Neuronal stem cell (in vitro differentiated cells): ENCODE measurements at regions not wholly inside any gene's neighbourhood (a gene's known extent, or its start where the extent isn't known, plus 50 kb on each side); places are given as distances from the start of the nearest gene placed in this dataset.

Experiments
- DNase-seq: peaks from one replicate; pipeline ENCODE4 v3.0.0-alpha.2; 2013; ENCODE audit warnings: low spot score
- H2AFZ ChIP-seq: one replicate; pipeline ENCODE4 v1.6.1; 2013; ENCODE audit warnings: mild to moderate bottlenecking, low read length, inconsistent platforms
- H2AK5ac ChIP-seq: 2 replicates; pipeline ENCODE4 v1.6.1; 2013; ENCODE audit warnings: low read depth, mild to moderate bottlenecking, inconsistent platforms, low read length, moderate library complexity, mixed read lengths
- H2BK120ac ChIP-seq: 2 replicates; pipeline ENCODE4 v1.6.1; 2013; ENCODE audit warnings: low read depth, mild to moderate bottlenecking, inconsistent platforms, low read length, moderate library complexity, mixed read lengths
- H2BK12ac ChIP-seq: one replicate; pipeline ENCODE4 v1.6.1; 2013; ENCODE audit warnings: low read length, inconsistent platforms
- H2BK15ac ChIP-seq: 2 replicates; pipeline ENCODE4 v1.6.1; 2013; ENCODE audit warnings: mild to moderate bottlenecking, low read length, inconsistent platforms, mixed read lengths
- H2BK5ac ChIP-seq: one replicate; pipeline ENCODE4 v1.6.1; 2013; ENCODE audit warnings: inconsistent platforms, mild to moderate bottlenecking, low read length, moderate library complexity
- H3K14ac ChIP-seq: one replicate; pipeline ENCODE4 v1.6.1; 2013; ENCODE audit warnings: low read length, inconsistent platforms
- H3K18ac ChIP-seq: 2 replicates; pipeline ENCODE4 v1.6.1; 2013; ENCODE audit warnings: low read length, inconsistent platforms
- H3K23ac ChIP-seq: 2 replicates; pipeline ENCODE4 v1.6.1; 2013; ENCODE audit warnings: low read depth, mild to moderate bottlenecking, mixed read lengths, low read length, inconsistent platforms; ENCODE audit not compliant: poor library complexity
- H3K27ac ChIP-seq: replicated peaks from 3 replicates; pipeline ENCODE4 v1.5.1; 2013; ENCODE audit warnings: low read length, inconsistent platforms
- H3K27me3 ChIP-seq, 3 experiments: 2 replicates each; pipeline ENCODE4 v1.6.1; 2013; ENCODE audit warnings: low read length in 3 of 3, mild to moderate bottlenecking in 2 of 3, inconsistent platforms in 1 of 3, low read depth in 1 of 3, mixed read lengths in 1 of 3, moderate library complexity in 1 of 3; ENCODE audit not compliant: control insufficient read depth in 3 of 3, insufficient read depth in 3 of 3
- H3K36me3 ChIP-seq, 2 donors: replicated peaks in 1 of 2; 2 replicates each; pipeline ENCODE4 v1.6.1; 2013; ENCODE audit warnings: low read length in 2 of 2; ENCODE audit not compliant: control insufficient read depth in 2 of 2, insufficient read depth in 2 of 2
- H3K4ac ChIP-seq: 2 replicates; pipeline ENCODE4 v1.6.1; 2013; ENCODE audit warnings: inconsistent platforms, mild to moderate bottlenecking, low read length, moderate library complexity
- H3K4me1 ChIP-seq, 2 donors: 1 replicate in 1 of 2; 2 replicates in 1 of 2; pipeline ENCODE4 v1.6.1; 2013; ENCODE audit warnings: low read length in 2 of 2, low read depth in 1 of 2; ENCODE audit not compliant: control insufficient read depth in 2 of 2, insufficient read depth in 1 of 2
- H3K4me2 ChIP-seq: one replicate; pipeline ENCODE4 v1.6.1; 2013; ENCODE audit warnings: mild to moderate bottlenecking, low read length, inconsistent platforms; ENCODE audit not compliant: insufficient read depth, poor library complexity, severe bottlenecking
- H3K4me3 ChIP-seq, 2 donors: 2 replicates each; pipeline ENCODE4 v1.5.1; 2013; ENCODE audit warnings: low read length in 2 of 2, mild to moderate bottlenecking in 2 of 2, inconsistent platforms in 1 of 2, moderate library complexity in 1 of 2
- H3K79me1 ChIP-seq: one replicate; pipeline ENCODE4 v1.6.1; 2013; ENCODE audit warnings: low read depth, mild to moderate bottlenecking, inconsistent platforms, low read length, moderate library complexity
- H3K9ac ChIP-seq: one replicate; pipeline ENCODE4 v1.6.1; 2013; ENCODE audit warnings: mild to moderate bottlenecking, low read depth, low read length, inconsistent platforms; ENCODE audit not compliant: poor library complexity
- H3K9me3 ChIP-seq, 2 donors: replicated peaks in 1 of 2; 2 replicates each; pipeline versions ENCODE3 to v1.6.1; 2013; ENCODE audit warnings: low read length in 2 of 2, mild to moderate bottlenecking in 2 of 2, inconsistent platforms in 1 of 2, low read depth in 1 of 2, mixed read lengths in 1 of 2, moderate library complexity in 1 of 2; ENCODE audit not compliant: control insufficient read depth in 2 of 2, insufficient read depth in 1 of 2
- H4K8ac ChIP-seq: one replicate; pipeline ENCODE4 v1.6.1; 2013; ENCODE audit warnings: low read depth, mild to moderate bottlenecking, inconsistent platforms, low read length, moderate library complexity
- H4K91ac ChIP-seq: one replicate; pipeline ENCODE4 v1.6.1; 2013; ENCODE audit warnings: low read length, low read depth, mild to moderate bottlenecking, inconsistent platforms; ENCODE audit not compliant: poor library complexity
- WGBS, 2 donors: extraction: QIAGEN DNeasy Blood & Tissue Kit; methylation state at CpG; one replicate each; pipeline ENCODE4 v1.1.7; 2013; ENCODE audit warnings: missing lambda C conversion rate in 2 of 2, mixed read lengths in 1 of 2; ENCODE audit not compliant: insufficient read length in 2 of 2, insufficient replicate concordance in 1 of 2; ENCODE audit errors: extremely low coverage in 2 of 2; 5-methylcytosine and 5-hydroxymethylcytosine counted together

DNA sequence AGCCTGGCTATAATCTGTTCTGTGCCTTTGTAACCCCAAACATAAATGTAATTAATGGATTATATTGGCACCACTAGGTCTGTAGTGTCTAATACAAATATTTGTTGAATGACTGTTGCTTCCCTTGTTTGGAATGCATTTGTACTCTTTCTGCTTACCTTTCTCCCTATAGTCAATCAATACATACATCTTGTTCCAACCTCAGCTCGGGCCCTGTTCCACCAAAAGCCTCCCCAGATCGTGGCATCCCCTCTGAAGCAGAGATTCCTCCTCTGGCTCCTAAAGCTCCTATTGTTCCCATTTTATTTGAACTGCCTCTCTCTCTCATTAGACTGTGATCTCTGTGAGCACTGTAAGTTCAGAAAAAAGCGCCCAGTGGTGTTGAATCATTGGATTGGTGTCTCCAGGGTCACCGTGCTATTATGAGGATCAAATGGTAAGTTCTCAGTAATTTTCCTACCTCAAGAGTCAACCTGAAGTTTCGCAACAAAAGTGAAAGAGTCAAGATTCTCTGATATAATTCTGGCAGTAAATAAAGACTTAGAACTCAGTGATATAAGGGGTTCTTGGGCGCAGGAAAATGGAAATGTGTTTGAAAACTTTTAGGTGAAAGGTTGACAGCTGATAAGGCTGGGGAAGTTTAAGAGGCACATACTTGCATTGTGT is 151.5 kb downstream of the KLF5 start:
- Histone ChIP-seq H4K91ac (no peak overlapping the region), H2AK5ac (no peak overlapping the region)
- WGBS, 2 donors = no CpG with 5 or more reads among the region's 6 CpGs

GRCh38 chr13:73204952-73205351 is 146.1 kb downstream of the KLF5 start:
- Histone ChIP-seq H3K4me3 (no peak overlapping the region), H4K8ac (no peak overlapping the region), H3K18ac (no peak overlapping the region), H3K4me2 (no peak overlapping the region), H2AFZ (no peak overlapping the region), H2AK5ac (no peak overlapping the region), H3K27ac (no peak overlapping the region), H3K9ac (no peak overlapping the region), H2BK12ac (no peak overlapping the region), H2BK120ac (no peak overlapping the region), H3K27me3 (no peaks in the 10 kb centered on the region), H3K14ac (no peak overlapping the region), H2BK15ac (no peak overlapping the region), H2BK5ac (no peak overlapping the region), H3K36me3 (no peaks in the 10 kb centered on the region), H3K23ac (no peak overlapping the region), H4K91ac (no peak overlapping the region), H3K4me1 (no peaks in the 10 kb centered on the region), H3K4ac (no peak overlapping the region), H3K9me3 (no peaks in the 10 kb centered on the region), H3K79me1 (no peaks in the 10 kb centered on the region)
- no CpG with 5 or more reads among the region's 5 CpGs for WGBS, 2 donors
- DNase-seq = no peak

More for the DNA sequence above, 151.5 kb downstream of the KLF5 start:
- peaks cover 0 to 6% (median 0%) of the 10 kb centered on the region in 3 experiments for H3K27me3 ChIP-seq
- no peak overlapping the region for H3K27ac ChIP-seq
- H3K23ac ChIP-seq = no peak overlapping the region
- H3K79me1 ChIP-seq = no peaks in the 10 kb centered on the region
- H3K18ac ChIP-seq = no peak overlapping the region
- H2AFZ ChIP-seq = no peak overlapping the region
- no peak overlapping the region for H2BK15ac ChIP-seq
- no peak overlapping the region for H3K4me3 ChIP-seq
- no peak for DNase-seq
- H3K4me1 ChIP-seq = peaks cover 0 to 2% of the 10 kb centered on the region in 2 donors
- no peak overlapping the region for H2BK12ac ChIP-seq
- H4K8ac ChIP-seq = no peak overlapping the region
- H3K4me2 ChIP-seq = no peak overlapping the region
- no peak overlapping the region for H2BK5ac ChIP-seq
- no peak overlapping the region for H3K14ac ChIP-seq
- H3K4ac ChIP-seq = no peak overlapping the region
- no peak overlapping the region for H3K9ac ChIP-seq
- no peak overlapping the region for H2BK120ac ChIP-seq
- H3K9me3 ChIP-seq = no peaks in the 10 kb centered on the region
- H3K36me3 ChIP-seq = no peaks in the 10 kb centered on the region

GRCh38 chr13:73201626-73202025 is 142.8 kb downstream of the KLF5 start:
- Histone ChIP-seq H3K36me3 (no peaks in the 10 kb centered on the region), H4K91ac (no peak overlapping the region), H3K4me2 (no peak overlapping the region), H3K27me3 (no peaks in the 10 kb centered on the region), H3K27ac (no peak overlapping the region), H2AFZ (no peak overlapping the region), H3K4me3 (no peak overlapping the region), H4K8ac (no peak overlapping the region), H3K4ac (no peak overlapping the region), H2BK12ac (no peak overlapping the region), H2BK5ac (no peak overlapping the region), H3K23ac (no peak overlapping the region), H3K9me3 (no peaks in the 10 kb centered on the region), H2BK15ac (no peak overlapping the region), H2BK120ac (no peak overlapping the region), H3K9ac (no peak overlapping the region), H3K79me1 (no peaks in the 10 kb centered on the region), H3K14ac (no peak overlapping the region), H2AK5ac (no peak overlapping the region), H3K4me1 (no peaks in the 10 kb centered on the region), H3K18ac (no peak overlapping the region)
- no peak for DNase-seq
- no CpG with 5 or more reads among the region's 2 CpGs for WGBS, 2 donors

- H3K27ac ChIP-seq = no peak overlapping the region
- H2AFZ ChIP-seq = no peak overlapping the region
- H2BK12ac ChIP-seq = no peak overlapping the region
- no peaks in the 10 kb centered on the region for H3K27me3 ChIP-seq
- no peak overlapping the region for H3K4me3 ChIP-seq
- no peak overlapping the region for H3K23ac ChIP-seq
- no peak overlapping the region for H2AK5ac ChIP-seq
- H3K79me1 ChIP-seq = no peaks in the 10 kb centered on the region
- no peaks in the 10 kb centered on the region for H3K9me3 ChIP-seq
- DNase-seq = no peak
- no peak overlapping the region for H2BK120ac ChIP-seq
- no peak overlapping the region for H2BK15ac ChIP-seq
- H2BK5ac ChIP-seq = no peak overlapping the region
- H3K36me3 ChIP-seq = no peaks in the 10 kb centered on the region
- no peak overlapping the region for H3K18ac ChIP-seq
- no peak overlapping the region for H4K91ac ChIP-seq
- no peak overlapping the region for H3K4ac ChIP-seq
- no peak overlapping the region for H3K4me2 ChIP-seq
- no peak overlapping the region for H3K9ac ChIP-seq
- H3K14ac ChIP-seq = no peak overlapping the region
- H3K4me1 ChIP-seq = no peaks in the 10 kb centered on the region
- WGBS, 2 donors = no CpG with 5 or more reads among the region's 4 CpGs
- H4K8ac ChIP-seq = no peak overlapping the region
Measured at GRCh38 chr13:73198991-73199411, 140.2 kb downstream of the KLF5 start.
